HAP-1 (cell line): ENCODE measurements at regions not wholly inside any gene's neighbourhood (a gene's known extent, or its start where the extent isn't known, plus 50 kb on each side); places are given as distances from the start of the nearest gene placed in this dataset.

Experiments used
- DNase-seq, 2 experiments: peaks; one replicate each; pipeline ENCODE4 v3.0.0-alpha.2; 2016 to 2020; ENCODE audit warnings: low spot score in 2 of 2
- H3K27me3 ChIP-seq: fragments of 250-450 bp; sonication (Bioruptor Pico); 2 replicates; pipeline ENCODE4 v1.5.1; 2020; ENCODE audit warnings: low read depth, mild to moderate bottlenecking, moderate library complexity
- H3K36me3 ChIP-seq: fragments of 250-450 bp; sonication (Bioruptor Pico); replicated peaks from 2 replicates; pipeline ENCODE4 v1.5.1; 2020; ENCODE audit warnings: mild to moderate bottlenecking
- H3K4me1 ChIP-seq: fragments of 250-450 bp; sonication (Bioruptor Pico); 2 replicates; pipeline ENCODE4 v1.5.1; 2020; ENCODE audit warnings: mild to moderate bottlenecking
- H3K4me3 ChIP-seq: fragments of 250-450 bp; sonication (Bioruptor Pico); 2 replicates; pipeline ENCODE4 v1.5.1; 2020; ENCODE audit warnings: mild to moderate bottlenecking, moderate library complexity
- H3K9me3 ChIP-seq: fragments of 250-450 bp; sonication (Bioruptor Pico); 2 replicates; pipeline ENCODE4 v1.5.1; 2020; ENCODE audit warnings: mild to moderate bottlenecking, moderate library complexity
- in situ Hi-C: fragments of 300-500 bp; cut with MboI; formaldehyde crosslinking; loops from 3 replicates; pipeline ENCODE4 v1.14.3; 2020; ENCODE audit warnings: low sequenced_read_pairs, inconsistent platforms, mixed read lengths

GRCh38 chr7:42348631-42349030, 111.6 kb upstream of the GLI3 start:
- Histone ChIP-seq H3K36me3 (no peaks in the 10 kb centered on the region), H3K4me1 (no peaks in the 10 kb centered on the region), H3K9me3 (no peaks in the 10 kb centered on the region), H3K27me3 (no peaks in the 10 kb centered on the region; the same call in none of the 2 replicates), H3K4me3 (no peak overlapping the region)
- in situ Hi-C loops, result no loop called here
- DNase-seq, result no peak

- Histone ChIP-seq H3K36me3 (no peaks in the 10 kb centered on the region), H3K9me3 (no peaks in the 10 kb centered on the region), H3K4me3 (no peak overlapping the region), H3K27me3 (no peaks in the 10 kb centered on the region; the same call in none of the 2 replicates), H3K4me1 (no peaks in the 10 kb centered on the region)
- in situ Hi-C loops, result no loop called here
- DNase-seq, result no peak
Observed at GRCh38 chr7:42348071-42348470, 111.1 kb upstream of the GLI3 start.

- Histone ChIP-seq H3K27me3 (no peaks in the 10 kb centered on the region; the same call in none of the 2 replicates), H3K4me3 (no peak overlapping the region), H3K36me3 (no peaks in the 10 kb centered on the region), H3K9me3 (no peaks in the 10 kb centered on the region), H3K4me1 (no peaks in the 10 kb centered on the region)
- DNase-seq, result no peak
- in situ Hi-C loops, result no loop called here
Observed at GRCh38 chr7:42347616-42348015, 110.6 kb upstream of the GLI3 start.

- no peaks in the 10 kb centered on the region for H3K36me3 ChIP-seq
- no peaks in the 10 kb centered on the region; the same call in 1 of the 2 replicates for H3K27me3 ChIP-seq
- DNase-seq, result no peak
- H3K9me3 ChIP-seq, result no peaks in the 10 kb centered on the region
- no peak overlapping the region for H3K4me3 ChIP-seq
- in situ Hi-C loops, result no loop called here
- no peaks in the 10 kb centered on the region for H3K4me1 ChIP-seq
Observed at GRCh38 chr7:42345478-42346299, 108.7 kb upstream of the GLI3 start.

GRCh38 chr7:42344198-42344755, 107.3 kb upstream of the GLI3 start:
- no peak for DNase-seq
- H3K4me3 ChIP-seq, result no peak overlapping the region
- no peaks in the 10 kb centered on the region for H3K4me1 ChIP-seq
- H3K36me3 ChIP-seq, result no peaks in the 10 kb centered on the region
- in situ Hi-C loops, result no loop called here
- no peaks in the 10 kb centered on the region; the same call in 1 of the 2 replicates for H3K27me3 ChIP-seq
- no peaks in the 10 kb centered on the region for H3K9me3 ChIP-seq

- no peaks in the 10 kb centered on the region for H3K9me3 ChIP-seq
- no peaks in the 10 kb centered on the region for H3K4me1 ChIP-seq
- H3K36me3 ChIP-seq, result no peaks in the 10 kb centered on the region
- no peak for DNase-seq
- in situ Hi-C loops, result no loop called here
- no peak overlapping the region for H3K4me3 ChIP-seq
- no peaks in the 10 kb centered on the region; the same call in 1 of the 2 replicates for H3K27me3 ChIP-seq
Observed at GRCh38 chr7:42342381-42342780, 105.4 kb upstream of the GLI3 start.

GRCh38 chr7:42340436-42340835, 103.4 kb upstream of the GLI3 start:
- H3K36me3 ChIP-seq, result no peaks in the 10 kb centered on the region
- no peak overlapping the region for H3K4me3 ChIP-seq
- no peaks in the 10 kb centered on the region; the same call in 1 of the 2 replicates for H3K27me3 ChIP-seq
- no peaks in the 10 kb centered on the region for H3K4me1 ChIP-seq
- H3K9me3 ChIP-seq, result no peaks in the 10 kb centered on the region
- no peak for DNase-seq
- in situ Hi-C loops, result no loop called here

GRCh38 chr7:42338916-42339540, 102.0 kb upstream of the GLI3 start:
- Histone ChIP-seq H3K4me1 (no peaks in the 10 kb centered on the region), H3K4me3 (no peak overlapping the region), H3K9me3 (no peaks in the 10 kb centered on the region), H3K36me3 (no peaks in the 10 kb centered on the region), H3K27me3 (no peaks in the 10 kb centered on the region; the same call in 1 of the 2 replicates)
- in situ Hi-C loops, result no loop called here
- no peak for DNase-seq

- Histone ChIP-seq H3K4me1 (no peaks in the 10 kb centered on the region), H3K36me3 (no peaks in the 10 kb centered on the region), H3K9me3 (no peaks in the 10 kb centered on the region), H3K4me3 (no peak overlapping the region), H3K27me3 (no peaks in the 10 kb centered on the region; the same call in 1 of the 2 replicates)
- no peak for DNase-seq
- in situ Hi-C loops, result no loop called here
Observed at GRCh38 chr7:42338231-42338915, 101.4 kb upstream of the GLI3 start.

GRCh38 chr7:42337225-42337905, 100.4 kb upstream of the GLI3 start:
- DNase-seq, result no peak
- Histone ChIP-seq H3K36me3 (no peaks in the 10 kb centered on the region), H3K4me3 (no peak overlapping the region), H3K27me3 (no peaks in the 10 kb centered on the region), H3K9me3 (no peaks in the 10 kb centered on the region), H3K4me1 (no peaks in the 10 kb centered on the region)
- in situ Hi-C loops, result no loop called here

- in situ Hi-C loops, result no loop called here
- no peak for DNase-seq
- H3K36me3 ChIP-seq, result no peaks in the 10 kb centered on the region
- no peaks in the 10 kb centered on the region; the same call in 1 of the 2 replicates for H3K9me3 ChIP-seq
- H3K4me3 ChIP-seq, result no peak overlapping the region
- H3K27me3 ChIP-seq, result no peaks in the 10 kb centered on the region
- no peaks in the 10 kb centered on the region for H3K4me1 ChIP-seq
Observed at GRCh38 chr7:42332605-42333222, 95.7 kb upstream of the GLI3 start.

- H3K36me3 ChIP-seq, result no peaks in the 10 kb centered on the region
- H3K4me3 ChIP-seq, result no peak overlapping the region
- H3K4me1 ChIP-seq, result no peaks in the 10 kb centered on the region
- H3K27me3 ChIP-seq, result peaks cover 10% of the 10 kb centered on the region; the same call in 1 of the 2 replicates
- no peak for DNase-seq
- in situ Hi-C loops, result no loop called here
- no peaks in the 10 kb centered on the region for H3K9me3 ChIP-seq
Observed at GRCh38 chr7:42319631-42320030, 82.6 kb upstream of the GLI3 start.

- no peaks in the 10 kb centered on the region for H3K9me3 ChIP-seq
- DNase-seq, result no peak
- no peaks in the 10 kb centered on the region for H3K4me1 ChIP-seq
- no peak overlapping the region for H3K4me3 ChIP-seq
- in situ Hi-C loops, result no loop called here
- peaks cover 12% of the 10 kb centered on the region; the same call in 1 of the 2 replicates for H3K27me3 ChIP-seq
- H3K36me3 ChIP-seq, result no peaks in the 10 kb centered on the region
Observed at GRCh38 chr7:42315631-42316030, 78.6 kb upstream of the GLI3 start.
